ENCODE measurements at regions not wholly inside any gene's neighbourhood (a gene's known extent, or its start where the extent isn't known, plus 50 kb on each side); places are given as distances from the start of the nearest gene placed in this dataset.

- DNase-seq (ENCODE audit: low read depth): no peak
These were observed 63.3 kb upstream of the THSD7A start for GRCh38 chr7:11895337-11895736.

GRCh38 chr7:11896663-11897062 lies 64.7 kb upstream of the THSD7A start:
- no peak for DNase-seq (ENCODE audit: low read depth)

DNA sequence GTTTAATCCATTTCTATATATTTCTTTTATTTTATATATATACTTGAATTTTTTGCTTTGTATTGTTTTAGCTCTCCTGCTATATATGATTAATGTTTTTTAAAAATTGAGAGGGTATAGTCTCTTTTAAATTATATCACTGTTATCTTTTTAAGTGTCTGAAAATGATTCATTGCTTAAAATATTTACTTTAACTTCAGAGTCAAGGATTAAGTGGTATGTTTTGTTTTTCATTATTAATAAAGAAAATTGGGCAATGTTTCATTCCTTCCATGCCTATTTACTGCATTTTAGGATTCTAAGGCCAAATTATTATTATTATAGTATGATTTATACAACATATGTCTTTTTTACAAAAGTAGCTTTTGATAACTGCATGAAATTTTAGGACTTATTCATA lies 67.2 kb upstream of the THSD7A start:
- DNase-seq (ENCODE audit: low read depth): no peak

GRCh38 chr7:11910253-11910652 lies 78.3 kb upstream of the THSD7A start:
- no peak for DNase-seq (ENCODE audit: low read depth)

DNA sequence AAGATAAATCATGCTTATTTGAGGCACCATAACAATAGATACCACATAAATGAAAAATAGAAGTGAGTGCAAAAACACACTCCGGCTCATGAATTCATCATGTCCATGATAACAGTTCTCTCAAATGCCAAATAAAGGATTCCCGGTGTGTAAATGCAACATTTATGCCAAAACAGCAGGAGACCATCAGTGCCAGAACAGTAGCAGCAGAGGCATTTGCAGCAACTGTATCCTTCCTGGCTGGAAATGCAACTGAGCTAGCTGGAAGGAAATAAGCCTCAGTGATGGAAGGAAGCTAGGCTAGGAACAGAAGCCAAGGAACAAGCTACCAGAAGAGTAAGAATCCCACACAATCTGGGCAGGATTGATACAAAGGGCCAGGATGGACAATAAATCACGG lies 79.9 kb upstream of the THSD7A start:
- DNase-seq (ENCODE audit: low read depth): no peak

DNA sequence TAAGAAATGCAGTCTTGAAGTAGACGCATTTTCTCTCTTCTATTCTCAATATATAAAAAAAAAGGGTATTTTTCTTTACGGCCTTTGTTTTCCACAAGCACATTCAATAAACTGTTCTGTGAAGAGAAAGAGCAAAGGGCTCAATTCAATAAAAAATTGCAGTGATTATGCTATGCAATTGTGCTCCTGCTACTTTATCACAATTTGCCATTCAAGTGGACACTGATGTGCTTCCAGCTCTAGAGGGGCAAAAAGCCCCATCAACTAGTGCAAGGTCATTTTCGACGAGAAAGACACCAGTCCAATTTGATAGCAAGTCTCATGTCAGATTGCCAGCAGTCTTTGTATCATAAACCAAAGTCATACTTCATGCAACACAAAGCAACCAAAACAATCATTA lies 82.6 kb upstream of the THSD7A start:
- DNase-seq (ENCODE audit: low read depth): no peak

- no peak for DNase-seq (ENCODE audit: low read depth)
These were observed 91.5 kb upstream of the THSD7A start for GRCh38 chr7:11923376-11923930.

DNA sequence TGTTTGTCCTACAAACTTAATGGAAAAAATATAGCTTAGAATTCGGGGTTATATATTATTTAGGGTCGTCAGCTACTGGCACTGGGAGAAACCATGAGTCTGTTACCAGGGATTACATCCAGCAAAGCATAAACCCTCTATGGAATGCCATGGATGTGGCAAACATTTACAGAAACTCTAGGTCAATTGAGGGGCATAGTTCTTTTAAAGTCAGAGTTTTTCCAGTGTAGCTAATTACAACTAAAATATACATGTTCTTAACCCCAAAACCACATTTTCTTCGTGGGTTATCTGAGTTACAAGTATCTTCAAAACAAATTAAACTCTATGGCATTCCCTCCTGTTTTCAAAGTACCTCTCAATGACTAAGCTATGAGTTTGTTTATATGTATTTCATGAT lies 99.3 kb upstream of the THSD7A start:
- no peak for DNase-seq (ENCODE audit: low read depth)

- DNase-seq (ENCODE audit: low read depth): no peak
These were observed 102.8 kb upstream of the THSD7A start for GRCh38 chr7:11934796-11935195.

GRCh38 chr7:11935905-11936304 lies 103.9 kb upstream of the THSD7A start:
- DNase-seq (ENCODE audit: low read depth): no peak

DNA sequence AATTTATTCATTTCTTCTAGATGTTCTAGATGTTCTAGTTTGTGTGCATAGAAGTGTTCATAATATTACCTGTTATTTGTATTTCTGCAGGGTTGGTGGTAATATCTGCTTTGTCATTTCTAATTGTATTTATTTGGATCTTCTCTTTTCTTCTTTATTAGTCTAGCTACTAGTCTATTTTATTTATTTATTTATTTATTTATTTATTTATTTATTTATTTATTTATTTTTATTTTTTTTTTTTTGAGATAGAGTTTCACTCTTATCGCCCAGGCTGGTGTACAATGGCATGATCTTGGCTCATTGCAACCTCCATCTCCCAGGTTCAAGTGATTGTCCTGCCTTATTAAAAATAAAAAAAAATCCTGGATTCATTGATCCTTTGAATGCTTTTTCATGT lies 114.8 kb upstream of the THSD7A start:
- no peak for DNase-seq (ENCODE audit: low read depth)

- no peak for DNase-seq (ENCODE audit: low read depth)
These were observed 118.3 kb upstream of the THSD7A start for GRCh38 chr7:11950281-11950680.

DNA sequence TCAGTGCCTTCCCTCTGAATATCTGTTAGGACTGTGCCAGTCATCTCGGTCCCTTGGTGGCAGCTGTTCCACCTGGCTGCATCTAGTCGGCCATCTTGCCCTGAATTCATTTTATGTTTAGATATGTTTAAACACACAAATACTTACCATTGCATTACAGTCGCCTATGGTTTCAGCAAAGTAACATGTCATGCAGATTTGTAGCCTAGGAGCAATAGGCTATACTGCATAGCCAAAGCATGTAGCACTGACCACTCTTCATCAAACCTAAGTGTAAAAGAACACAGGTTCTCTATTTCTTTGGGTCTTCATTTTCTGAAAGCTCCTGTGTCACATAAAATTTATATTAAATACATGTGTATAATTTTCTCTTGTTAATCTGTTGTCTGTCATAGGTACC lies 118.9 kb upstream of the THSD7A start:
- no peak for DNase-seq (ENCODE audit: low read depth)

DNA sequence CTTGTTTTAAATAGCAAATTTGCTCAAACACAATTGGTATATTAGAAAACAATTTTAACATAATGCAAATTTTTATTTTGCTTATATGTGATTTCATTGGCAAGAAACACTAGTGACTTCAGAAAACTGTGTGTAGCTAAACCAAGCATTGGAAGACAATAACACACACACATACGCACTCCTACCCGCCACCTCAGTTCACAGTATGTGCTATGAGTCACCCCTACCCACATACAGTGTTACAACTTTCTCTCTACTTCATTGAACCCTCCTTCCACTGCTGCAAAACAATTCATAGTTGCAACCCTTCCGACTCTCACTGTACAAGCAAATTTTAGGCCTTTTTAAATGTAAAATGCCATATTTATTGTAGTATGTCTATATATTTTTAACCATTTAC lies 119.9 kb upstream of the THSD7A start:
- DNase-seq (ENCODE audit: low read depth): no peak

- no peak for DNase-seq (ENCODE audit: low read depth)
These were observed 121.0 kb upstream of the THSD7A start for GRCh38 chr7:11952972-11953371.

- no peak for DNase-seq (ENCODE audit: low read depth)
These were observed 125.0 kb upstream of the THSD7A start for GRCh38 chr7:11956991-11957390.

GRCh38 chr7:11957956-11958355 lies 126.0 kb upstream of the THSD7A start:
- DNase-seq (ENCODE audit: low read depth): no peak

GRCh38 chr7:11959121-11959520 lies 127.1 kb upstream of the THSD7A start:
- no peak for DNase-seq (ENCODE audit: low read depth)

- no peak for DNase-seq (ENCODE audit: low read depth)
These were observed 128.6 kb upstream of the THSD7A start for GRCh38 chr7:11960621-11961020.

DNA sequence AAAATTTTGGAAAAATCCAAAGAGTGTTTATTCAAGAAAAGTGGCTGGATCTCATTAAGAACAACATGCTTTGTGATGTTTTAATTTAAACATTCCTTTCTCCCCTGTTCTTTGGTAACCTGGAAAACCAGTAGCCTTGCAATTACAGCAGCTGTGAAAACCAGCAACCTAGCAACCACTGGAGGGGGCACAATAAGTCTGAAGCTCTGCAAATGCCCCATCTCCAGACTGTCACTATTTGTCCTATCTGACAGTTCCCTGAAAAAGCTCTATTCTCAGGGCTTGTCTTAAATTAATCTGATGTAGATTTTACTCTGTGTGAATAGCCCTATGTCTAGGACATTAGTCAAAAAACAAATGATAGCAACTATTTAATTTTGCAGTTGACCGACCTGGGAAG lies 137.6 kb upstream of the THSD7A start:
- DNase-seq (ENCODE audit: low read depth): no peak

DNA sequence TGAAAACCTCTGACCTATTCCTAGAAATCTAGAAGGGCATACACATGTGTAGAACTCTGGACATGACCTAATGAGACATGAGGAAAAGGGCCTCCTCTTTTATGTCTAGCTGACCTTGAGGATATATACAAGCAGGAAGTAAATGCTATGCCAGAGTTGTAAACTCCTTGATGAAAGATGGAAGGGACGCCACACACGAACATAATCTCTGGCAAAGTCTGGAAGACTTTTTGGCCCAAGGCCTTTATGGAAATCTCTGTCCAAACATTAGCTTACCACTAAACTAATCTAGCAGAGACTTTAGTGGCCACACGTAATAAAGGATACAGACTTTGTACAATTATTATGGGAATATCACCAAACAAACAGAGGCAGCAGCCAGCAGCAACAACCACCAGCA lies 138.1 kb upstream of the THSD7A start:
- DNase-seq (ENCODE audit: low read depth): no peak

- DNase-seq (ENCODE audit: low read depth): no peak
These were observed 153.4 kb upstream of the THSD7A start for GRCh38 chr7:11985376-11985775.

DNA sequence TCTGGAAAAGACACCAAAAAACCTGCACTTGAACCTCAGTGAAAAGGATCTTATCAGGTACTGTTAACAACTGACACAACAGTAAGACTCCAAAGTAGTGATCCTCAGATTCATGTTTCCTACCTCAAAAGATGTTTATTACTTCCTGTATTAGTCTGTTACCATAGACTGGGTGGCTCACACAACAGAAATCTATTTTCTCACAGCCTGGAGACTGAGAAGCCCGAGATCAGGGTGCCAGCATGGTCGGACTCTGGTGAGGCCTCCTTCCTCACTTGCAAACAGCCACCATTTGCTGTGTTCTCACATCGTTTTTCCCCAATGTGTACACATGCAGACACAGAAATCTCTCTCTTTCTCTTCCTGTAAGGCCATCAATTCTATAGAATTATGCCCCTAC lies 154.0 kb upstream of the THSD7A start:
- no peak for DNase-seq (ENCODE audit: low read depth)

GRCh38 chr7:11988186-11988585 lies 156.2 kb upstream of the THSD7A start:
- DNase-seq (ENCODE audit: low read depth): no peak
